Stomach (tissue), 4 donors: ENCODE measurements at regions not wholly inside any gene's neighbourhood (a gene's known extent, or its start where the extent isn't known, plus 50 kb on each side); places are given as distances from the start of the nearest gene placed in this dataset.

Source experiments
- EP300 ChIP-seq: sonication (generic); formaldehyde crosslinking; IDR thresholded peaks from one replicate; pipeline ENCODE4 v1.6.1; 2017; ENCODE audit warnings: antibody characterized with exemption
- POLR2AphosphoS5 ChIP-seq, 3 donors: sonication (generic); formaldehyde crosslinking; IDR thresholded peaks; one replicate each; pipeline ENCODE4 v1.6.1; 2016; ENCODE audit warnings: antibody characterized with exemption in 3 of 3
- TF ChIP-seq, protein P1 (sequence below), 7 experiments: fragments of 450-650 bp in 4 of 7; fragments of 200-600 bp in 3 of 7; sonication (generic) in 3 of 7; IDR thresholded peaks; one replicate each; pipeline ENCODE4 v1.5.1; 2016 to 2019; ENCODE audit warnings: antibody characterized with exemption in 7 of 7, control low read depth in 2 of 7, mild to moderate bottlenecking in 1 of 7

DNA sequence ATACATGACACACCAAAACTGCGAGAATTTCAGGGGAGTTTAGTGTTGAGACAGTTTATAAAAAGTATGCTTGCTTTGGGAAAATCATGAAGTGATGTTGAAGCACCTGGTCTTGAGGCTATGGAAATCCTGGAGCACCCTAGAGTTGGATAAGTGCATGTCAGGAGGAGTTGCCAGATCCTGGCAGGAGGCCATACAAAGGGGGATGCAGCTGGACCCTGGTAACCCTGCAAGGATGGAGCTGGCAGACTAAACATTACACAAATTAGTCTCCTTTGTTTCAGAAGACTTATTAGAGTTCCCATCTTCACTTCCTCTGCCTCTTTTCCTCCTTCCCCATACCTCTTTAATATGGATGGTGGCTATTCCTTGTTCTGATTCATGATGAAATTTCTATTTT is 907.0 kb downstream of the BCL11B start:
- TF ChIP-seq, protein P1, sequence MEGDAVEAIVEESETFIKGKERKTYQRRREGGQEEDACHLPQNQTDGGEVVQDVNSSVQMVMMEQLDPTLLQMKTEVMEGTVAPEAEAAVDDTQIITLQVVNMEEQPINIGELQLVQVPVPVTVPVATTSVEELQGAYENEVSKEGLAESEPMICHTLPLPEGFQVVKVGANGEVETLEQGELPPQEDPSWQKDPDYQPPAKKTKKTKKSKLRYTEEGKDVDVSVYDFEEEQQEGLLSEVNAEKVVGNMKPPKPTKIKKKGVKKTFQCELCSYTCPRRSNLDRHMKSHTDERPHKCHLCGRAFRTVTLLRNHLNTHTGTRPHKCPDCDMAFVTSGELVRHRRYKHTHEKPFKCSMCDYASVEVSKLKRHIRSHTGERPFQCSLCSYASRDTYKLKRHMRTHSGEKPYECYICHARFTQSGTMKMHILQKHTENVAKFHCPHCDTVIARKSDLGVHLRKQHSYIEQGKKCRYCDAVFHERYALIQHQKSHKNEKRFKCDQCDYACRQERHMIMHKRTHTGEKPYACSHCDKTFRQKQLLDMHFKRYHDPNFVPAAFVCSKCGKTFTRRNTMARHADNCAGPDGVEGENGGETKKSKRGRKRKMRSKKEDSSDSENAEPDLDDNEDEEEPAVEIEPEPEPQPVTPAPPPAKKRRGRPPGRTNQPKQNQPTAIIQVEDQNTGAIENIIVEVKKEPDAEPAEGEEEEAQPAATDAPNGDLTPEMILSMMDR (IDR thresholded peaks at IDR 0.05) = no peak
- TF ChIP-seq EP300 = no peak
- no peak for TF ChIP-seq POLR2AphosphoS5 (IDR thresholded peaks at IDR 0.05)
